ENCODE measurements at regions not wholly inside any gene's neighbourhood (a gene's known extent, or its start where the extent isn't known, plus 50 kb on each side); places are given as distances from the start of the nearest gene placed in this dataset.

- TF ChIP-seq, protein P1, sequence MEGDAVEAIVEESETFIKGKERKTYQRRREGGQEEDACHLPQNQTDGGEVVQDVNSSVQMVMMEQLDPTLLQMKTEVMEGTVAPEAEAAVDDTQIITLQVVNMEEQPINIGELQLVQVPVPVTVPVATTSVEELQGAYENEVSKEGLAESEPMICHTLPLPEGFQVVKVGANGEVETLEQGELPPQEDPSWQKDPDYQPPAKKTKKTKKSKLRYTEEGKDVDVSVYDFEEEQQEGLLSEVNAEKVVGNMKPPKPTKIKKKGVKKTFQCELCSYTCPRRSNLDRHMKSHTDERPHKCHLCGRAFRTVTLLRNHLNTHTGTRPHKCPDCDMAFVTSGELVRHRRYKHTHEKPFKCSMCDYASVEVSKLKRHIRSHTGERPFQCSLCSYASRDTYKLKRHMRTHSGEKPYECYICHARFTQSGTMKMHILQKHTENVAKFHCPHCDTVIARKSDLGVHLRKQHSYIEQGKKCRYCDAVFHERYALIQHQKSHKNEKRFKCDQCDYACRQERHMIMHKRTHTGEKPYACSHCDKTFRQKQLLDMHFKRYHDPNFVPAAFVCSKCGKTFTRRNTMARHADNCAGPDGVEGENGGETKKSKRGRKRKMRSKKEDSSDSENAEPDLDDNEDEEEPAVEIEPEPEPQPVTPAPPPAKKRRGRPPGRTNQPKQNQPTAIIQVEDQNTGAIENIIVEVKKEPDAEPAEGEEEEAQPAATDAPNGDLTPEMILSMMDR (conservative IDR thresholded peaks at IDR 0.05), result no peak
- TF ChIP-seq ZFX (IDR thresholded peaks at IDR 0.05), result no peak
These were observed 116.3 kb downstream of the ANKRD60 start for GRCh38 chr20:58112017-58112781.
